Body of pancreas (tissue), 4 donors: ENCODE measurements at regions not wholly inside any gene's neighbourhood (a gene's known extent, or its start where the extent isn't known, plus 50 kb on each side); places are given as distances from the start of the nearest gene placed in this dataset.

ENCODE experiments used
- ATAC-seq: fragments of 150-250 bp; one replicate; pipeline ENCODE4 v1.9.1; 2016
- DNase-seq, 4 donors: peaks; one replicate each; pipeline ENCODE4 v3.0.0-alpha.2; 2019
- H3K27ac ChIP-seq, 4 donors: fragments of 200-600 bp; sonication (generic); 1 replicate in 3 of 4; 2 replicates in 1 of 4; pipeline versions ENCODE4 v1.5.1 to v1.6.1; 2016 to 2019; ENCODE audit warnings: mild to moderate bottlenecking in 1 of 4, mixed read lengths in 1 of 4, moderate library complexity in 1 of 4
- H3K27me3 ChIP-seq, 2 donors: fragments of 200-600 bp; sonication (generic); one replicate each; pipeline ENCODE4 v1.6.0; 2016; ENCODE audit warnings: mild to moderate bottlenecking in 1 of 2
- H3K36me3 ChIP-seq, 2 donors: fragments of 200-600 bp; sonication (generic); replicated peaks in 1 of 2; 2 replicates each; pipeline ENCODE4 v1.5.1; 2016; ENCODE audit warnings: low read depth in 2 of 2; ENCODE audit not compliant: insufficient read depth in 1 of 2
- H3K4me1 ChIP-seq: fragments of 200-600 bp; sonication (generic); one replicate; pipeline ENCODE4 v1.6.0; 2016
- H3K4me3 ChIP-seq, 2 donors: fragments of 200-600 bp; sonication (generic); 1 replicate in 1 of 2; 2 replicates in 1 of 2; pipeline ENCODE4 v1.5.1; 2016 to 2019
- H3K9me3 ChIP-seq, 3 donors: fragments of 200-600 bp; sonication (generic); 1 replicate in 2 of 3; 2 replicates in 1 of 3; pipeline ENCODE4 v1.5.1; 2016
- CTCF ChIP-seq, 7 experiments: fragments of 450-650 bp in 4 of 7; fragments of 200-600 bp in 3 of 7; sonication (generic) in 3 of 7; IDR thresholded peaks; one replicate each; pipeline ENCODE4 v1.5.1; 2016 to 2019; ENCODE audit warnings: antibody characterized with exemption in 7 of 7
- POLR2A ChIP-seq, 3 donors: fragments of 450-650 bp; IDR thresholded peaks; one replicate each; pipeline ENCODE4 v1.6.1; 2016; ENCODE audit warnings: antibody characterized with exemption in 3 of 3, mild to moderate bottlenecking in 2 of 3
- WGBS, 2 donors: methylation state at CpG; one replicate each; pipeline ENCODE4 v1.1.5; 2017; 5-methylcytosine and 5-hydroxymethylcytosine counted together
- intact Hi-C: fragments of 100-400 bp; cut with DNase I; formaldehyde crosslinking; loops from one replicate; pipeline ENCODE4 v1.15.1; 2023

- intact Hi-C loops = no loop called here
- TF ChIP-seq POLR2A (IDR thresholded peaks at IDR 0.05) (no peak), CTCF (IDR thresholded peaks at IDR 0.05) (no peak)
- H3K4me1 ChIP-seq = peaks cover 23% of the 10 kb centered on the region
- no peaks in the 10 kb centered on the region for H3K36me3 ChIP-seq
- no peak overlapping the region for H3K27ac ChIP-seq
- DNase-seq (no peak), ATAC-seq (no peak)
- no peaks in the 10 kb centered on the region for H3K9me3 ChIP-seq
- H3K4me3 ChIP-seq = no peak overlapping the region
- H3K27me3 ChIP-seq = no peaks in the 10 kb centered on the region
- WGBS, 2 donors = 79 to 87% methylated on average over 11 of the region's 11 CpGs
Measured at GRCh38 chr14:100392356-100392755, 69.2 kb downstream of the SLC25A47 start.

- ATAC-seq (no peak), DNase-seq (no peak)
- no peak for TF ChIP-seq CTCF (IDR thresholded peaks at IDR 0.05)
- TF ChIP-seq POLR2A (IDR thresholded peaks at IDR 0.05) = no peak
- Histone ChIP-seq H3K27ac (no peak overlapping the region), H3K4me1 (peaks cover 32% of the 10 kb centered on the region), H3K9me3 (no peaks in the 10 kb centered on the region), H3K27me3 (no peaks in the 10 kb centered on the region), H3K36me3 (no peaks in the 10 kb centered on the region), H3K4me3 (no peak overlapping the region)
- intact Hi-C loops = no loop called here
- WGBS, 2 donors = 58 to 79% methylated on average over 10 of the region's 10 CpGs
Measured at GRCh38 chr14:100393362-100393761, 70.2 kb downstream of the SLC25A47 start.

GRCh38 chr14:100393906-100394732, 71.0 kb downstream of the SLC25A47 start:
- Histone ChIP-seq H3K27ac (no peak overlapping the region), H3K9me3 (no peaks in the 10 kb centered on the region), H3K36me3 (no peaks in the 10 kb centered on the region), H3K27me3 (no peaks in the 10 kb centered on the region), H3K4me3 (no peak overlapping the region), H3K4me1 (peaks cover 36% of the 10 kb centered on the region)
- TF ChIP-seq POLR2A (IDR thresholded peaks at IDR 0.05) (no peak), CTCF (IDR thresholded peaks at IDR 0.05) (no peak)
- intact Hi-C loops = no loop called here
- no peak for ATAC-seq
- WGBS, 2 donors = 95 to 96% methylated on average over 10 to 11 of the region's 11 CpGs
- DNase-seq = no peak

- intact Hi-C loops = no loop called here
Measured at GRCh38 chr14:100394886-100395672, 71.9 kb downstream of the SLC25A47 start.

More at GRCh38 chr14:100394886-100395672, 71.9 kb downstream of the SLC25A47 start:
- Histone ChIP-seq H3K9me3 (no peaks in the 10 kb centered on the region), H3K27me3 (no peaks in the 10 kb centered on the region), H3K36me3 (no peaks in the 10 kb centered on the region), H3K4me3 (no peak overlapping the region), H3K27ac (no peak overlapping the region), H3K4me1 (peaks cover 36% of the 10 kb centered on the region)
- 87 to 89% methylated on average over 13 to 14 of the region's 14 CpGs for whole genome bisulfite sequencing, 2 donors
- no peak for TF ChIP-seq CTCF (IDR thresholded peaks at IDR 0.05)
- no peak for TF ChIP-seq POLR2A (IDR thresholded peaks at IDR 0.05)
- DNase-seq (no peak), ATAC-seq (no peak)
